Body of pancreas (tissue), 4 donors: ENCODE measurements at regions not wholly inside any gene's neighbourhood (a gene's known extent, or its start where the extent isn't known, plus 50 kb on each side); places are given as distances from the start of the nearest gene placed in this dataset.

ENCODE experiments used
- ATAC-seq: fragments of 150-250 bp; one replicate; pipeline ENCODE4 v1.9.1; 2016
- DNase-seq, 4 donors: peaks; one replicate each; pipeline ENCODE4 v3.0.0-alpha.2; 2019
- H3K27ac ChIP-seq, 4 donors: fragments of 200-600 bp; sonication (generic); 1 replicate in 3 of 4; 2 replicates in 1 of 4; pipeline versions ENCODE4 v1.5.1 to v1.6.1; 2016 to 2019; ENCODE audit warnings: mild to moderate bottlenecking in 1 of 4, mixed read lengths in 1 of 4, moderate library complexity in 1 of 4
- H3K27me3 ChIP-seq, 2 donors: fragments of 200-600 bp; sonication (generic); one replicate each; pipeline ENCODE4 v1.6.0; 2016; ENCODE audit warnings: mild to moderate bottlenecking in 1 of 2
- H3K36me3 ChIP-seq, 2 donors: fragments of 200-600 bp; sonication (generic); replicated peaks in 1 of 2; 2 replicates each; pipeline ENCODE4 v1.5.1; 2016; ENCODE audit warnings: low read depth in 2 of 2; ENCODE audit not compliant: insufficient read depth in 1 of 2
- H3K4me1 ChIP-seq: fragments of 200-600 bp; sonication (generic); one replicate; pipeline ENCODE4 v1.6.0; 2016
- H3K4me3 ChIP-seq, 2 donors: fragments of 200-600 bp; sonication (generic); 1 replicate in 1 of 2; 2 replicates in 1 of 2; pipeline ENCODE4 v1.5.1; 2016 to 2019
- H3K9me3 ChIP-seq, 3 donors: fragments of 200-600 bp; sonication (generic); 1 replicate in 2 of 3; 2 replicates in 1 of 3; pipeline ENCODE4 v1.5.1; 2016
- CTCF ChIP-seq, 7 experiments: fragments of 450-650 bp in 4 of 7; fragments of 200-600 bp in 3 of 7; sonication (generic) in 3 of 7; IDR thresholded peaks; one replicate each; pipeline ENCODE4 v1.5.1; 2016 to 2019; ENCODE audit warnings: antibody characterized with exemption in 7 of 7
- POLR2A ChIP-seq, 3 donors: fragments of 450-650 bp; IDR thresholded peaks; one replicate each; pipeline ENCODE4 v1.6.1; 2016; ENCODE audit warnings: antibody characterized with exemption in 3 of 3, mild to moderate bottlenecking in 2 of 3
- WGBS, 2 donors: methylation state at CpG; one replicate each; pipeline ENCODE4 v1.1.5; 2017; 5-methylcytosine and 5-hydroxymethylcytosine counted together
- intact Hi-C: fragments of 100-400 bp; cut with DNase I; formaldehyde crosslinking; loops from one replicate; pipeline ENCODE4 v1.15.1; 2023

GRCh38 chr15:38620851-38621594 is 56.4 kb upstream of the RASGRP1 start:
- Histone ChIP-seq H3K4me1 (peaks cover 37% of the 10 kb centered on the region), H3K4me3 (no peak overlapping the region), H3K27me3 (no peaks in the 10 kb centered on the region), H3K9me3 (no peaks in the 10 kb centered on the region), H3K36me3 (no peaks in the 10 kb centered on the region), H3K27ac (peak overlapping the region in 2 of 4 donors; percentile 48 to 63)
- WGBS, 2 donors = 19 to 24% methylated on average over 3 of the region's 3 CpGs
- no peak for TF ChIP-seq POLR2A (IDR thresholded peaks at IDR 0.05)
- no peak for TF ChIP-seq CTCF (IDR thresholded peaks at IDR 0.05)
- DNase-seq (no peak), ATAC-seq (no peak)
- intact Hi-C loops = no loop called here

- Histone ChIP-seq H3K4me1 (peaks cover 37% of the 10 kb centered on the region), H3K27me3 (no peaks in the 10 kb centered on the region), H3K36me3 (no peaks in the 10 kb centered on the region), H3K4me3 (no peak overlapping the region), H3K27ac (peak overlapping the region in 3 of 4 donors; percentile 52 to 67 (median 63)), H3K9me3 (no peaks in the 10 kb centered on the region)
- TF ChIP-seq CTCF (IDR thresholded peaks at IDR 0.05) (no peak), POLR2A (IDR thresholded peaks at IDR 0.05) (no peak)
- WGBS, 2 donors = 37 to 44% methylated on average over 7 of the region's 7 CpGs
- ATAC-seq (peak; percentile 77), DNase-seq (peak in 2 of 4 donors; percentile 6 to 27)
- intact Hi-C loops = no loop called here
These were observed 57.7 kb upstream of the RASGRP1 start for GRCh38 chr15:38622304-38622703.

DNA sequence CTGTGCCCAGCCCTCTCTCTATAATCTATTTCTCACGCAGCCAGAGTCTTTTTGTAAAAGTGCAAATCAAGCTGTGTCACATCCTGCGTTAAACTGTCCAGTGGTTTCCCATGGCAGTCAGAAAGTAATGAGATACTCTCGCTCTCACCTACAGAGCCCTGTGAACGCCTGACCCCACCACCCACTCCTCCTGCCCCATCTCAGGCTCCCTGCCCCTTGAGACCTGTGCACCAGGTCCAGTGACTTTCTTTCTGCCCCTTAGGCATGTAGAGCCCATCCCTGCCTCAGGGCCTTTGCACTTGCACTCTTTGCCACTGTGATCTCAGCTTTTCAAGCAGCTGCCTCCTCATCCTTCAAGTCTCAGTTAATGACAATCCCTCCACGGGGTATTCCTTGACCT is 58.3 kb upstream of the RASGRP1 start:
- intact Hi-C loops = no loop called here
- Histone ChIP-seq H3K9me3 (no peaks in the 10 kb centered on the region), H3K4me3 (no peak overlapping the region), H3K36me3 (no peaks in the 10 kb centered on the region), H3K4me1 (peaks cover 37% of the 10 kb centered on the region), H3K27me3 (no peaks in the 10 kb centered on the region), H3K27ac (peak overlapping the region; percentile 4 to 67 (median 58))
- DNase-seq = no peak
- TF ChIP-seq POLR2A (IDR thresholded peaks at IDR 0.05) (no peak), CTCF (IDR thresholded peaks at IDR 0.05) (no peak)
- 73 to 76% methylated on average over 5 of the region's 5 CpGs for WGBS, 2 donors
- ATAC-seq = no peak

GRCh38 chr15:38623744-38624143 is 59.1 kb upstream of the RASGRP1 start:
- H3K36me3 ChIP-seq = no peaks in the 10 kb centered on the region
- ATAC-seq = no peak
- no peaks in the 10 kb centered on the region for H3K9me3 ChIP-seq
- no peak for DNase-seq
- intact Hi-C loops = no loop called here
- peak overlapping the region in 2 of 4 donors; percentile 54 to 67 for H3K27ac ChIP-seq
- 65 to 66% methylated on average over 5 of the region's 5 CpGs for WGBS, 2 donors
- no peaks in the 10 kb centered on the region for H3K27me3 ChIP-seq
- H3K4me1 ChIP-seq = peaks cover 37% of the 10 kb centered on the region
- no peak for TF ChIP-seq POLR2A (IDR thresholded peaks at IDR 0.05)
- TF ChIP-seq CTCF (IDR thresholded peaks at IDR 0.05) = no peak
- no peak overlapping the region for H3K4me3 ChIP-seq
